NCI-H2171 (cell line): ENCODE measurements at regions not wholly inside any gene's neighbourhood (a gene's known extent, or its start where the extent isn't known, plus 50 kb on each side); places are given as distances from the start of the nearest gene placed in this dataset.
"Not testable (repeated sequence)": the region's sequence is repeated elsewhere in the genome, so short reads cannot be mapped to it uniquely, and the experiment has no call there.

ENCODE experiments used
- DNase-seq: peaks from one replicate; lab custom pipeline; 2025; lab: John Stamatoyannopoulos, UW

DNA sequence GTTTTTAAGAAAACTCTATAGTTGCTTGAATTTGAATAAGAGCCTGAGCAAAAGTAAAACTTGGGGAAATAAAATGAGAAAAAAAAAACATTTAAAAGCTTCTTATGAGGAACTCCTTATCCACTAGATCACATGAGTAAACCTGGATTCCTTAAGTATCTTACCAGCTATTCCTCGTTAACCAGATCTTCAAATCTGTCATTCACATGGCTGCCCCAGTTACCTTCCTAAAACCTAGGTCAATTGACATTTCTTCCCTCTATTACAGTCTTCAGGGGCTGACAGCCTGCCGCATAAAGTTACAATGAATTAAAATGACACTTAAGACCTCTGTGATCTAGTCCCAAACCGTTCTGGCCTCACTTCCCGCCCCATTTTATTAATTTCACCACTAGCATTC is 583.6 kb downstream of the NR2F2 start:
- DNase-seq: no peak

- no peak for DNase-seq
These were observed 586.2 kb downstream of the NR2F2 start for GRCh38 chr15:96916750-96917149.

DNA sequence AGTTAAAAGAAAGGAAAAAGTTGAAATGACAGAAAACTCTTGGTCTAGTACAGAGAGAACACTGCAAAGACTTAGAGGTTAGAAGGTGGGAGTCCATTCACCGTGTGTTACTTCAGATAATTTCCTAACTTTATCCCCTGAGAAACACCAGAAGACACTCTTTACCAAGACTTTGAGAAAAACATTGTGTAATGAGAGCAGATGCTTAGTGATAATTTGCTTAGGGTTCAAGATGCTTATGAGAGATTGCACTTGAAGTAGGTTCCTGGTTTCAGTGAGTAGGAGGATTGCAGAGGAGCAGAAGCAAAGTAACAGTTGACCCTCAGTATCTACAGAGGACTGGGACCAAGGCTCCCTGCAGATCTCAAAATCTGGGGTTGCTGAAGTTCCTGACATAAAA is 594.1 kb downstream of the NR2F2 start:
- no peak for DNase-seq

GRCh38 chr15:96947296-96948229 is 617.1 kb downstream of the NR2F2 start:
- no peak for DNase-seq

- DNase-seq: no peak
These were observed 618.5 kb downstream of the NR2F2 start for GRCh38 chr15:96948981-96949380.

GRCh38 chr15:96958721-96959120 is 628.2 kb downstream of the NR2F2 start:
- DNase-seq: no peak

- DNase-seq: no peak
These were observed 629.0 kb downstream of the NR2F2 start for GRCh38 chr15:96959501-96959900.

- no peak for DNase-seq
These were observed 630.4 kb downstream of the NR2F2 start for GRCh38 chr15:96960711-96961480.

DNA sequence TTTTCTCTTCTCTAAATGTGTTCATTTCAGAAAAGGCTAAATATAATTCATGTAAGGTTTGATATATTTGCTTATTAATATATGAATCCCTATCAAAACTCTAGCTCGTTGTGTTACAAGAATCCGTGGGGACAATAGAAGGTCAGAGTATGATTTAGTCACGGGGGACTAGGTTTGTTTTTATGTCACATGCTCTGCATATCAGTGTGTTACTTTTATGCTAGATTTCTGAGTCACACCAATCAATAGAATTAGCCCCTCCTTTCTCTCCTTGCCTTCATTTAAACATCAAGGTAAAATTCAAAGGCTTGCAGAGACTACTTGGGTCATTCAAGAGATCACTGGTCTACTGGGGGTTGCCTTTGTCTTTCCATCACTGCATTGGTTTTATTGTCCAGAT is 636.1 kb downstream of the NR2F2 start:
- DNase-seq: no peak

DNA sequence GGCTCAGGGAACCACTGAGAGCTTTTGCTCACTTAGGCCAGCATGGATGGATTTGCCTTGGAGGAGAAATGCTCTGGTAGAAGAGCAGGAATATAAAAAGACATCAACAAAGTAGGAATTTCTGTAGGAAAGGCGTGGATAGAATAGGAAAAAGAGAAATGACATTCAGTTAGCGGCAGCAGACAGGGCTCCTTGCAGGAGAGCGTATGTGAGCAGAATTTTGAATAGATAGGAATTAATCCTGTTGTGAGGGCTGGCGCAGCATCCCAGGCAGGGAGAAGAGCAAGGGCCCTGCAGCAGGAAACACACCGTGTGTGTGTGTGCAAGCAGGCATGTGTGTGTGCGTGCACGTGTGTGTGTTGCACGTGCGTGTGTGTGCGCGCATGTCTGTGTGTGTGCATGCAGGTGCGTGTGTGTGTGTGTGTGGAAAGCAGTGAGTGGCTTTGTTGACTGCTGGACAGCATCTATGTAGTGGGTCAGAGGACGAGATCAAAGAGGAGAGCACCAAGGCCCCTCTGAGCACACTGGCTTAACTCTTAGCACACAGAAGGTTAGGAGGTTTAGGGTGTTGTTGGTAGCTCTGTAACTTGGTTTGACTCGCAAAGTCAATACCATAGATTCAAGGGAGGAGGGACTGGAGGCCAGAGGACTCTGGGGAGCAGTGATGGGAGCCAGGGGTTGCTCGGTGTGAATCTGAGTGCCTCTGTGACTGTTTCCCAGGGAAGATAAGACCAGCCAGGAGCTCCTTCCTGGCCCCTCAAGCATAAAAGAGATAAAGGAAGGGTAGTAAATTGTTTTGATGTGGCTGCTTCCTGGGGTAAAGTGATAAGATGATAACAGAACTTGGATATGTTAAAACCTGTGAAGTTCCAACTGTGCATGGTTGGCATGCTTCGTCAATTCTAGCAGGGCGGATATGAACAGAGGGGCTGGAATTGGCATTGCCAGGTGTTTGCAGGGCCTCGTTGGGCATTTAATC is 639.5 kb downstream of the NR2F2 start:
- DNase-seq: no peak

GRCh38 chr15:96972201-96972600 is 641.7 kb downstream of the NR2F2 start:
- DNase-seq: no peak

- DNase-seq: no peak
These were observed 644.3 kb downstream of the NR2F2 start for GRCh38 chr15:96974761-96975160.

- DNase-seq: no peak
These were observed 647.4 kb downstream of the NR2F2 start for GRCh38 chr15:96977886-96978285.

DNA sequence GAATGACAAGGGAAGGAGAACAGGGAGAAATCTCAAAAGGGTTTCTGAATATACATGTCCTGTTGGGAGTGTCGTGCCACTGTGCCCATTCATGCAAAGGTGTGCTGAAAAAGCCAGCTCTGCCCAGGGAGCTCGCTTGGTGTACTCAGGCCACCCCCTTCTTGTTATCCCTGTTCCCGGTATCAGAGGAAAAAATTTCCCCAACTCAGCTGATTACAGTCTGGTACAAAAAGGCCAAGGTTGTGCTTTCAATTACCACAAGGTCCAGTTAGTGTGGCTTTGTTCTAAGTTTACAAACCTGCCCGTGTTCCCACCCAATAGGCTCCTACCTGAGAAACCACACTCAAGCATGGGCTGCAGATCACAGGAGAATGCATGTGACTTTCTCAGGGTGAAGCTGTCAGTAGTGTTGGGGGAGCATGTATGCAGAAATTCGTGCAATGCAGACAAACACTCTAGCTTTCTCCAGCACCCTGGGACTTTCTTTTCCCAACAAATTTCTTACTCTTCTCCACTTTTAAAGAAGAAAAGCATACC is 648.5 kb downstream of the NR2F2 start:
- DNase-seq: no peak

DNA sequence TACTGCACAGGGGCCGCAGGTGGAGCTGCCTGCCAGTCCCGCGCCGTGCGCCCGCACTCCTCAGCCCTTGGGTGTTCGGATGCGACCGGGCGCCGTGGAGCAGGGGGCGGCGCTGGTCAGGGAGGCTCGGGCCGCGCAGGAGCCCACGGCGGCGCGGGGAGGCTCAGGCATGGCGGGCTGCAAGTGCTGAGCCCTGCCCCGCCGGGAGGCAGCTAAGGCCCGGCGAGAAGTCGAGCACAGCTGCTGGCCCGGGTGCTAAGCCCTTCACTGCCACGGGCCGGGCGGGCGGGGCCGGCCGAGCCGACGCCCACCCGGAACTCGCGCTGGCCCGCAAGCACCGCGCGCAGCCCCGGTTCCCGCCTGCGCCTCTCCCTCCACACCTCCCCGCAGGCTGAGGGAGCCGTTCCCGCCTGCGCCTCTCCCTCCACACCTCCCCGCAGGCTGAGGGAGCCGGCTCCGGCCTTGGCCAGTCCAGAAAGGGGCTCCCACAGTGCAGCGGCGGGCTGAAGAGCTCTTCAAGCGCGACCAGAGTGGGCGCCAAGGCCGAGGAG is 653.7 kb downstream of the NR2F2 start:
- not testable (repeated sequence) for DNase-seq

- DNase-seq: no peak
These were observed 662.3 kb downstream of the NR2F2 start for GRCh38 chr15:96992817-96993216.

DNA sequence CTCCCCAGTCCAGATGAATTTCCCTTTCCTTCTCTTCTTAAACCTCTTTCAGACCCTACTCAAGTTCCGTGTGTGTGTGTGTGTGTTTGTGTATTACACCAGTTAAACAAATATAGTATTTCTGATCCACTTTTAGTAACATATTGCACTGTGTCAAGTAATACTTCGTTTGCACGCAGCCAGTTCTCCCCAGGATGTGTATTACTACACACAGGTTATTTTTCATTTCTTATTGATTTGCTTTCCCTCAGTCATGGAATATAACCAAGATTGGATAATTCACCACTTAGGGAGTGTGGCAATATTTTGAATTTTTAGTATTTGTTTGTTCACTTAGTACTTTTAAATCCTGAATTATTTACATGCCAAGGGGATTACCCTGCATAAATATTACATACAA is 667.0 kb downstream of the NR2F2 start:
- no peak for DNase-seq

GRCh38 chr15:97009031-97009431 is 678.5 kb downstream of the NR2F2 start:
- no peak for DNase-seq

GRCh38 chr15:97012986-97013385 is 682.5 kb downstream of the NR2F2 start:
- no peak for DNase-seq

GRCh38 chr15:97013491-97013890 is 683.0 kb downstream of the NR2F2 start:
- no peak for DNase-seq

DNA sequence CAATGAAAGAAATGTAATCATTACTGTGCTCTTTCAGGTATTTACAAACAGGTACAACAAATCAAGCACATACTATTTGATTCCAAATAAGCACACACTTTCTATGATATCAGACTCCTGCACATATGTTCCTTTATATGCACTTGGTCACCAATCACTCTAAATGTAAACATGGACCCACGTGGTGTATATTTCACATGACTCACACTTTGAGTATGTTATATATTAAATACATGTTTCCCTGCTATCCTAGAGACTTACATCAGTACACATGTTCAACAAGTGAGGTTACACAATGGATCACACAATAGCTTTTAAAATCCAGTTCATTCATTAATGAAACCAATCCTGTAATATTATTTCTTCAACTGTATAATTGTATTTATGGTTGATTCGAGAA is 683.5 kb downstream of the NR2F2 start:
- no peak for DNase-seq
